Coronary artery (tissue), 2 donors: ENCODE measurements at regions not wholly inside any gene's neighbourhood (a gene's known extent, or its start where the extent isn't known, plus 50 kb on each side); places are given as distances from the start of the nearest gene placed in this dataset.

Source experiments
- DNase-seq: peaks from one replicate; pipeline ENCODE4 v3.0.0-alpha.2; 2017; ENCODE audit warnings: low spot score
- H3K27ac ChIP-seq, 2 donors: fragments of 200-600 bp; sonication (generic); one replicate each; pipeline ENCODE4 v1.5.1; 2016 to 2019
- H3K4me3 ChIP-seq: fragments of 200-600 bp; sonication (generic); 2 replicates; pipeline ENCODE4 v1.5.1; 2016; ENCODE audit warnings: mild to moderate bottlenecking, moderate library complexity
- TF ChIP-seq, protein P1 (sequence below): fragments of 200-600 bp; sonication (generic); IDR thresholded peaks from one replicate; pipeline ENCODE4 v1.5.1; 2019; ENCODE audit warnings: antibody characterized with exemption

- Histone ChIP-seq H3K27ac (no peak overlapping the region), H3K4me3 (no peak overlapping the region)
- DNase-seq = no peak
- TF ChIP-seq, protein P1, sequence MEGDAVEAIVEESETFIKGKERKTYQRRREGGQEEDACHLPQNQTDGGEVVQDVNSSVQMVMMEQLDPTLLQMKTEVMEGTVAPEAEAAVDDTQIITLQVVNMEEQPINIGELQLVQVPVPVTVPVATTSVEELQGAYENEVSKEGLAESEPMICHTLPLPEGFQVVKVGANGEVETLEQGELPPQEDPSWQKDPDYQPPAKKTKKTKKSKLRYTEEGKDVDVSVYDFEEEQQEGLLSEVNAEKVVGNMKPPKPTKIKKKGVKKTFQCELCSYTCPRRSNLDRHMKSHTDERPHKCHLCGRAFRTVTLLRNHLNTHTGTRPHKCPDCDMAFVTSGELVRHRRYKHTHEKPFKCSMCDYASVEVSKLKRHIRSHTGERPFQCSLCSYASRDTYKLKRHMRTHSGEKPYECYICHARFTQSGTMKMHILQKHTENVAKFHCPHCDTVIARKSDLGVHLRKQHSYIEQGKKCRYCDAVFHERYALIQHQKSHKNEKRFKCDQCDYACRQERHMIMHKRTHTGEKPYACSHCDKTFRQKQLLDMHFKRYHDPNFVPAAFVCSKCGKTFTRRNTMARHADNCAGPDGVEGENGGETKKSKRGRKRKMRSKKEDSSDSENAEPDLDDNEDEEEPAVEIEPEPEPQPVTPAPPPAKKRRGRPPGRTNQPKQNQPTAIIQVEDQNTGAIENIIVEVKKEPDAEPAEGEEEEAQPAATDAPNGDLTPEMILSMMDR = no peak
Observed at GRCh38 chr14:87000081-87000480, 992.9 kb downstream of the GALC start.

DNA sequence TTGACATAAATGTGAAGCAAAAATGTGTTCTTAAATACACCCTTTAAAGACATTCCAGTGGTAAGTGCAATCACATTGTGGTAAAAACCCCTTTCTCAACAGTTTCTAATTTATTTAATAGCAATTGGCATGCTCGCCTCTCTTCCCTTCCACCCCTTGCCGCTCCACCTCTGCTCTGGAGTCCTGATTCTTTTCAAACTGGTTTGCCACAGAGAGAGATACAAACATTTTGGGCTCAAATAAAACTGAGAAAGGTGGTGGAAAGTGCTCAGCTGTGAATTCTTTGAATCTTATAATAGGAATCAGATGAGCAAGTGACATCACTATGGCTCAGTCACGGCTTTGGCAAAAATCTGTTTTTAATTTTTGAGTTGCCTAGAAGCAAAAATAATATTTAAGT is 993.9 kb downstream of the GALC start:
- no peak for DNase-seq
- Histone ChIP-seq H3K27ac (no peak overlapping the region), H3K4me3 (no peak overlapping the region)
- TF ChIP-seq, protein P1 = no peak

GRCh38 chr14:86997271-86997670 is 995.7 kb downstream of the GALC start:
- Histone ChIP-seq H3K27ac (no peak overlapping the region), H3K4me3 (no peak overlapping the region)
- no peak for DNase-seq
- TF ChIP-seq, protein P1 = no peak

- Histone ChIP-seq H3K27ac (no peak overlapping the region), H3K4me3 (no peak overlapping the region)
- TF ChIP-seq, protein P1 = no peak
- no peak for DNase-seq
Observed at GRCh38 chr14:86990396-86990795, 1002.6 kb downstream of the GALC start.

GRCh38 chr14:86989285-86989684 is 1003.7 kb downstream of the GALC start:
- H3K4me3 ChIP-seq = no peak overlapping the region
- TF ChIP-seq, protein P1 = no peak
- H3K27ac ChIP-seq = no peak overlapping the region
- no peak for DNase-seq

- TF ChIP-seq, protein P1 = no peak
- DNase-seq = no peak
- H3K27ac ChIP-seq = no peak overlapping the region
- no peak overlapping the region for H3K4me3 ChIP-seq
Observed at GRCh38 chr14:86987966-86988365, 1005.0 kb downstream of the GALC start.

GRCh38 chr14:86973177-86973576 is 1019.8 kb downstream of the GALC start:
- TF ChIP-seq, protein P1 = no peak
- DNase-seq = no peak
- no peak overlapping the region for H3K27ac ChIP-seq
- no peak overlapping the region for H3K4me3 ChIP-seq
